ENCODE measurements at regions not wholly inside any gene's neighbourhood (a gene's known extent, or its start where the extent isn't known, plus 50 kb on each side); places are given as distances from the start of the nearest gene placed in this dataset.

- TF ChIP-seq CTCF (optimal IDR thresholded peaks at IDR 0.05 in 1 of 3, IDR thresholded peaks at IDR 0.05 in 1 of 3, conservative IDR thresholded peaks at IDR 0.05 in 1 of 3; ENCODE audit: extremely low read depth in 1 of 3, insufficient read depth in 2 of 3, low read length in 3 of 3) (no peak), EZH2 (IDR thresholded peaks at IDR 0.05; ENCODE audit: low read length) (no peak)
Observed at GRCh38 chr13:31978021-31978420, 53.6 kb upstream of the FRY start.
